NOMO-1 treated with DMSO at 0.1 percent for 48 hours (cell line): ENCODE measurements at regions not wholly inside any gene's neighbourhood (a gene's known extent, or its start where the extent isn't known, plus 50 kb on each side); places are given as distances from the start of the nearest gene placed in this dataset.
A peak's percentile ranks its signal among the peaks of the same experiment; 100 is the strongest.
"Not testable (repeated sequence)": the region's sequence is repeated elsewhere in the genome, so short reads cannot be mapped to it uniquely, and the experiment has no call there.

Experiments used
- DNase-seq: peaks from one replicate; lab custom pipeline; 2025; ENCODE audit not compliant: unreplicated experiment; lab: John Stamatoyannopoulos, UW

GRCh38 chr9:106479679-106480078 lies 383.3 kb upstream of the ZNF462 start:
- no peak for DNase-seq

- DNase-seq: no peak
Observed at GRCh38 chr9:106481013-106481609, 381.9 kb upstream of the ZNF462 start.

- peak; percentile 31 for DNase-seq
Observed at GRCh38 chr9:106482733-106483132, 380.2 kb upstream of the ZNF462 start.

DNA sequence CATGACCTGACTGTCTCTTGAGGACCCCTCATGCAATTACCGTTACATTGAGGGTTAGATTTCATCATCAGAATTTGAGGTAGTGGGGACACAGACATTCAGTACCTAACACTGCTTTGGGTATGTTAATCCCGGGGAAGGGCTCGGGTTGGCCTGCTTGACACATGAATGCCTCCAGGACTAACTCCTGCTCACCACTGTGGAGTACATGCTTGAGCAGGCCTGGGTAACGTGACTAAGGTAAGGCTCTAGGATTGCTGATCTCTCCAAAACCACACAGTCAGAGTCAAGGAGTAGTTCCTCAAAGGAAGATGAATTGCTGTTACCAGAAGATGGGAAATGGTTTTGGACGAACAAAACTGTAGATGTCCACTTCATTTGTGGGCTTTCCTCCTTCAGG lies 376.3 kb upstream of the ZNF462 start:
- DNase-seq: no peak

DNA sequence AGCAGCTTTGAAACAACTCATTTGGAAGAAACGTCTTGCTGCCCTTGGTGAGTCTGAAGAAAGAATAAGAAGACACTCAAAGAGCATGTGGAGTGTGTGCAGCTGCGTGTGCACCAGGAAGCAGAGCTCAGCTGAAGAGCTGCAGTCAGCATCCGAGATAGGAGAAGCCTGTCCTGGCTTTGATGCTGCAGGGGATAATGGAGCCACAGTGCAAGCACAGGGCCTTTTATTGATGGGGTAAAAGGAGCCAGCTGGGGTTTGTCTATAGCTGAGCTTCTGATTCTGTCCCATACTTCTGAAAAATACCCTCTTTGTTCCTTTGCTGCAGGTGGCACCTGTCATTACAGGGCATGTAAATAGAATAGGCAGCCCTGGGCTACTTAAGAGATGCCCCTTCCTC lies 375.7 kb upstream of the ZNF462 start:
- no peak for DNase-seq

DNA sequence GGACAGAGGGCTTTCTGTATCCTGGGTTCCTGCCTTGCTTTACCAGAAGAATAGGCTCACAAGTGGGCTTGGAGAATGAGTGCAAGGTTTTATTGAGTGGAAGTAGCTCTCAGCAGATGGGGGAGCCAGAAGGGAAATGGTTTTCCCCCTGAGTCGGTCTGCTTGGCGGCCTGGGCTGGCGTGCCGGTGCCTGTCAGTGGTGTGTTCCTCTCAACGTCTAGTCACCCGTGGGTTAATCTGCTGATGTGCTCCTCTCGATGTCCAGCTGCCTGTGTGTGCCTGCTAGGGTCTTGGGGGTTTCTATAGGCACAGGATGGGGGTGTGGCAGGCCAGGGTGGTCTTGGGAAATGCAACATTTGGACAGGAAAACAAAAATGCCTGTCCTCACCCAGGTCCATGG lies 370.8 kb upstream of the ZNF462 start:
- DNase-seq: not testable (repeated sequence)

DNA sequence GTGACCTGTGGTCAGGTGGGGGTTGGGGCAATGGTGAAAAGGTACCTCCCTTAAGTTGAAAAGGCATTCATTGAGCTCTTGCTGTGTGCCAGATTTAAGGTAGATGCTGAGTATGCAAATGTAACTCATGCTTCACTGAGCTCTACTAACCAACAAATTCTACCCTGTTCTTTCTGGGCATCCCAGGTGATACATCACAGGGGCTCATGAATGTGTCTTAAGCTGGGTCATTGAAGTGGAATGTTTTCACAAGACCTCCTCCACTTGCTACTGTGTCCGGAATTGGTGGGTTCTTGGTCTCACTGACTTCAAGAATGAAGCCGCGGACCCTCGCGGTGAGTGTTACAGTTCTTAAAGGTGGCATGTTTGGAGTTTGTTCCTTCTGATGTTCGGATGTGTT lies 362.8 kb upstream of the ZNF462 start:
- no peak for DNase-seq

GRCh38 chr9:106501210-106501609 lies 361.8 kb upstream of the ZNF462 start:
- DNase-seq: not testable (repeated sequence)

DNA sequence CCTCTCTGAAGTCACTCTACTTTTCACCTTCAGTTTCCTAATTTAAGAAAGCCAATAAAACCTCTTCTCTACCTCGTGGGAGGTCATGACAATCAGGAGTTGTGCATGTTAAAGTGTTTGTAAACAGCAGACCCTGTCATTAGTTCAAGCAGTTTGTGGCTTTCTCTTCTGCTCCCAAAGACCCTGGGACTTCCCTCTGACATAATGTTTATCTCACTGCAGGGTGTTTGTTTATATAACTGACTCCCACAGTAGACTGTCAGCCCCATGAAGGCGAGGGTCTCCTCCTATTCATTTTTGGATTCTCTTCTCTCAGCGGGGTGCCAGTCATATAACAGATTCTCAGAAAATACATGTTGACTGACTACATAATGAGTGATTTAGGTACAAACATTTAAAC lies 360.0 kb upstream of the ZNF462 start:
- no peak for DNase-seq

DNA sequence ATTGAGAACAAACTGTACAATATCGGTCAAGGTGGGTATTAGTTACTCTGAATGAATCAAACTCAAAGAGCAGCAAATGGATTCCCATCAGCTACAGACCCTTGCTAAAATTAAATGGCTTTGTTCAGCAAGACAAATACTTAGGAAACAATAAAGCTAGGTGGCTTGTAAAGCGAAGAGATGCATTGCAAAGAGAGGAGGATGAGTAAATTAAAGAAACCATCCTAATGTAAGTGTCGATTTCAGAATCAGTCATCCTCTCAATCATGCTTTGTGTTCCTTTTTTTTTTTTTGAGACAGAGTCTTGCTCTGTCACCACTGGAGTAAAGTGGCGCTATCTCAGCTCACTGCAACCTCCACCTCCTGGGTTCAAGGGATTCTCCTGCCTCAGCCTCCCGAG lies 359.2 kb upstream of the ZNF462 start:
- no peak for DNase-seq

- DNase-seq: no peak
Observed at GRCh38 chr9:106526716-106527204, 336.2 kb upstream of the ZNF462 start.

DNA sequence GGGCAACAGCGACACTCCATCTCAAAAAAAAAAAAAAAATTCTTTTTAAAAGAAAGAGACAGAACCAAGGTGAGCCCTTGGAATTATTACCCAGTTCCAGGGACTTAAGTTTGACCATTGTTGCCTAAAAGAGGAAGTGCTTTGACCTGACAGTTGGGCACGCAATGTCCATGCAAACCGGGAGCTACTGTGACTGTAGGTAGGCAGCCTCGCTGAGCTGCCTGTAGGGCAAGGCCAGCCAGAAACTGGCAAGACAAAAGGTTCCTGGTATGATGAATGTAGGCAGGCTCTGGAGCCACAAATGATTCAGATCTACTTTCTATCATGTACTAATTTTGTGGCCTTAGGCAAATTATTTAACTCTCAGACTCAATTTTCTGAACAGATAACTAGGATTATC lies 334.8 kb upstream of the ZNF462 start:
- DNase-seq: no peak

DNA sequence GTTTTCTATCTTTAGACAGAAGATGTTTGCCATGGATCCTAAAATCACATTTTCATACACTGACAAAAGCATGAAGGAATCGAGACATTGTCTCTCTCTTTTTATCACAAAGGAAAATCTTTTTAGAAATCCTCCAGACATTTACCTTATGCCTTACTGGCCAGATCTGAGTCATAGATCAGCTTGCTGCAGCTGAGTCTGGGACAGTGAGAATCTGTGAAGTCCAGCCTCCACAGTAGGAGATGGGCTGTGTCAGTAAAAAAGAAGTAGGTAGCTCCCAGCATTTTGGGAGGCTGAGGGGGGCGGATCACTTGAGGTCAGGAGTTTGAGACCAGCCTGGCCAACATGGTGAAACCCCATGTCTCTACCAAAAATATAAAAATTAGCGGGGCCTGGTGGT lies 333.4 kb upstream of the ZNF462 start:
- DNase-seq: no peak

- no peak for DNase-seq
Observed at GRCh38 chr9:106531491-106531890, 331.5 kb upstream of the ZNF462 start.

DNA sequence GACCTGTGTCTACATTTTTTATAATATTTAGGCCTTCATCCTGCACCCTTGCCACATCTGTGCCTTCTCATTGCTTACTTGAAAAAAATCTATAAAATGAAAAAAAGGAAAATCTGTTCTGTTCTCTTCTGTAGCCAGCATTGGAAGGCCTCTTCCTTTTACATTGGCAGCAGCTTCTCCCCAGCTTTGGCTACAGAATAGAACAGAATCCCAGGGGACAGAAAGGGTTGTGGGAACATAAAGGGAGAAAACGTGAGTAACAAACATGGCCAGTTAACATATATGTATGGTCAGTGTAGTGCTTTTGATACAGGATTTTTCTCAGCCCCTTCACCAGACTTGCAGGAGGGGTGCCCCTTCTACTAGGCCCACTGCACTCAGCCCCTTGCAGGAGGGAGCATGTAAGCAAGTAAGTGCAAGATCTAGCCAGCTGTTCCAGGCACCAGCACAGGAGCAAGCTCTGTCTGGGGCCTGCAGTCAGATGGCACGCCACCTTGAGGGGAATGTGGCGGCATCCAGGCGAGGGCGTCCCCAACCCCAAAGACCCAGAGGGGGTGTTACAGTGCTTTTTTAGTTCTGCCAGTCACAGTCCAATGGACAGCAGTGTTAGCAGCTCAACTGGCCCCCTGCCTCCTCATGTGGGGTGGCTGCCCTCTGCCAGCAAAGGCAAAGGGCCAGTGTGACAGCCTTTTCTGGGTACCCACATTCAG lies 330.5 kb upstream of the ZNF462 start:
- DNase-seq: no peak

GRCh38 chr9:106534800-106535199 lies 328.2 kb upstream of the ZNF462 start:
- DNase-seq: no peak

GRCh38 chr9:106535439-106535838 lies 327.5 kb upstream of the ZNF462 start:
- no peak for DNase-seq

DNA sequence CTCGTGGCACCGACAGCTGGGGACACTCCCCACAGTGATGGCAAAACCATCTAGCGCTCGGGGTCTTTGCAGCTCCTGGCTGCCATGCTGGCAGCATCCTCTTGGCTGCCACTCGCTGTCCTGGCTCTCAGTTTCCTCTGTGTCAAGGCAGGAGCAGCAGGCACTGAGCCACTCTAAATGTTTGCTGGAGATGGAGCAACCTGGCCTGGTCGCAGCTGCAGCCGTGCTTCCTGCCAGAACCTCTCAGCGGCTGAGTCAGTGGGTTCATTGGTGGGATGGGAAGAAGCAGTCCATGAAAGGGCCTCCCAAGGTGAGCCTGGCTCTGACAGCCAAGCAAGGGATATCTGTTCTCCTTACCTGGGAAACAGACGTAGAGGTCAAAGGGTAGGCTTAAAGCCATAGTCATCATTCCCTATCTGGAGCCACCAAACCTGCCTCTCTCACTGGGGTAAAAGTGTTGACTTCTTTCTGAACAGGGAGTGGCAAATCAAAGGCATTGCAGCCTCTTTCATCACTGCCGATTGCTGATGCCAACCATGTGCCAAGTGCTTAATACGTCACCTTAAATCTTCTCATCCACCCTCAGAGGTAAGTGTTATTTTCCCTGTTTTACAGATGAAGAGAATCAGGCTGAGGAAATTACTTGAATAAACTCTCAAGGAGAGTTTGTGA lies 304.8 kb upstream of the ZNF462 start:
- DNase-seq: no peak

- no peak for DNase-seq
Observed at GRCh38 chr9:106560540-106560939, 302.4 kb upstream of the ZNF462 start.

DNA sequence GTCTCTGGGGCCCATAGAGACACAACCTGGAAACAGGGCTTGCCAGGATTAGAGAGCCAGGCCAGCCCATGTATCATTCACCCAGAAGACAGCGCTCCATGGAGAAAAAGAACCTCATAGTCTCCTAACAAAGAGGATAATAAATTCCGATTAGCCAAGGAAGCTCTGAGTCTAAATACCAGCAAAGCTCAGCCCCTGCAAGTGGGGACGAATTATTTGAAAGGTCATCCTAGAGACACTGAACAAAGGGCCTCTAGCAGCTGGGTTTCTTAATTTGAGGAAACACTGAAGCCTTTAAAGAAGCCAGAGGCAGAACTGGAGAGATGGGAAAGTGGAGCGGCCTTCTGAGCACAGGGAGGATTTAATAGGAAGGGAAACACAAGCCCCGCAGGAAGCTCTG lies 287.1 kb upstream of the ZNF462 start:
- no peak for DNase-seq

GRCh38 chr9:106576232-106576760 lies 286.7 kb upstream of the ZNF462 start:
- no peak for DNase-seq

DNA sequence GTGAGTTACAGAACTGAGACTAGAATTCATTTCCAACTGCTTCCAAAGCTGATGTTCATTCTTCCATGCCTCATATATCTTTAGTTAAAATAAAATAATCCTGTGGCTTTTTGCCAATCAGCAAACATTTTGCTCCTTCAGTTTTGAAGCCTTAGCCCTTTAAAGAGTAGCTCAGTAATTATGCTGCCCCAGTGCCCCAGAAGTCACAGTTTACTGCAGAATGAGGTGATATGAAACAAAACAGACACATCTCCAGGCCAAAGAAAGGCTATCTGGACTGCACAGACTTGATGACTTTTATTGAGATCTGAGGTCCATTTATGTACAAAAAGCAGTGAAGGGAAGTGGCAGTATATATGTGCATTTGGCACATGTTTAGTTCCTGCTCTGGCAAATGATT lies 285.8 kb upstream of the ZNF462 start:
- DNase-seq: no peak
